Stimulated activated naive CD8-positive, alpha-beta T cell treated with anti-CD3 and anti-CD28 coated beads, Interleukin-15, amount 100 ng/mL, for 72 hours (primary cell): ENCODE measurements at regions not wholly inside any gene's neighbourhood (a gene's known extent, or its start where the extent isn't known, plus 50 kb on each side); places are given as distances from the start of the nearest gene placed in this dataset.

ENCODE experiments used
- ATAC-seq: fragments of 150-1000 bp; cut with Tn5 transposase; 2 replicates; pipeline ENCODE4 v1.10.0; 2021; ENCODE audit warnings: mild to moderate bottlenecking, moderate library complexity
- DNase-seq, 2 donors: peaks; one replicate each; pipeline ENCODE4 v3.0.0; 2021 to 2022
- H3K27ac Mint-ChIP-seq, 2 donors: one replicate each; pipeline ENCODE4 v1.8.0; 2022; ENCODE audit warnings: mild to moderate bottlenecking in 2 of 2, mixed read lengths in 2 of 2, moderate library complexity in 2 of 2
- H3K27me3 Mint-ChIP-seq: one replicate; pipeline ENCODE4 v1.8.0; 2022; ENCODE audit warnings: mixed read lengths
- H3K4me1 Mint-ChIP-seq: one replicate; pipeline ENCODE4 v1.8.0; 2022; ENCODE audit warnings: mild to moderate bottlenecking, mixed read lengths
- H3K4me3 Mint-ChIP-seq, 2 donors: one replicate each; pipeline ENCODE4 v1.8.0; 2022; ENCODE audit warnings: mild to moderate bottlenecking in 2 of 2, mixed read lengths in 2 of 2, moderate library complexity in 1 of 2
- H3K9me3 Mint-ChIP-seq, 2 donors: one replicate each; pipeline ENCODE4 v1.8.0; 2022; ENCODE audit warnings: mixed read lengths in 2 of 2

DNA sequence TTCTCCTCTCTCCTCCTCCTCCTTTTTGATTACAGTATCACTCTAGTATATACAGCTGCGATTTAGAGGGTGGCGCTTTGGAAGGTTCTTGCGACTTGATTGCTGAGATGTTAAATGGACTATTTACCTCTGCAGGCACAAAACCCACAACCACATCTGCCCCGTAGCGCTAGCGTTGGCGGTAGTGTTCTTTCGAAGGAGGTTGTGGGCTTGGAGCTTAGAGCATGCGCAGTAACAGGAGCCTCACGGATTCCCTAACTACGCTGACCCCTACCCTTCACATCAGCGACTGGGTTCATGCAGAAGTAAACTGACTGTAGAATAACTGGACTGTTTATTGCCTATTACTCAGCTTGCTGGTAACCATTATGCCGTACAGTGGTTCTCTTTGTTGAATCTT lies 58.0 kb downstream of the CGGBP1 start:
- ATAC-seq, result peak; percentile 56
- Mint-ChIP-seq H3K27me3 (peaks cover 8% of the 10 kb centered on the region), H3K4me3 (peak overlapping the region; percentile 6 to 17), H3K27ac (no peak overlapping the region), H3K4me1 (peaks cover 16% of the 10 kb centered on the region), H3K9me3 (no peaks in the 10 kb centered on the region)
- DNase-seq, result peak; percentile 12 to 31

DNA sequence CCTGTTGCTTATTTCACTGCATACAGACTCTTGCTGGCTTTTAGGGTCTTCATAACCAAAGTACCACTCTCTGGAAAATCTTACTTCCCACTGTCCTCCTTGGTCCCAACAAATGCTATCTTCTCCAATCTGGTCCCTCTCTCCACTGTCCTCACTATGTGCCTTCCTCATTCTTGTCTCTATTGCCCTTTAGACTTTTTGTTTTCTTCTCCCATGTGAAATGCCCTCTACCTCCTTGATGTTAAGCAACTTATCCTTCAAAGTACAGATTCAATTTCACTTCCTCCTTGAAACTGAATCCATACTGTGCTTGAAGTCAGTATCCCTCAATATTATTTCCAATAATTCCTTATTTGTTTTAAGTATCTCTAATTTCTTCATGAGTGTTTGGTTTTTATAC lies 60.8 kb downstream of the CGGBP1 start:
- H3K27me3 Mint-ChIP-seq, result peaks cover 8% of the 10 kb centered on the region
- no peak for ATAC-seq
- no peaks in the 10 kb centered on the region for H3K9me3 Mint-ChIP-seq
- no peak overlapping the region for H3K4me3 Mint-ChIP-seq
- no peak for DNase-seq
- no peak overlapping the region for H3K27ac Mint-ChIP-seq
- peaks cover 16% of the 10 kb centered on the region for H3K4me1 Mint-ChIP-seq

DNA sequence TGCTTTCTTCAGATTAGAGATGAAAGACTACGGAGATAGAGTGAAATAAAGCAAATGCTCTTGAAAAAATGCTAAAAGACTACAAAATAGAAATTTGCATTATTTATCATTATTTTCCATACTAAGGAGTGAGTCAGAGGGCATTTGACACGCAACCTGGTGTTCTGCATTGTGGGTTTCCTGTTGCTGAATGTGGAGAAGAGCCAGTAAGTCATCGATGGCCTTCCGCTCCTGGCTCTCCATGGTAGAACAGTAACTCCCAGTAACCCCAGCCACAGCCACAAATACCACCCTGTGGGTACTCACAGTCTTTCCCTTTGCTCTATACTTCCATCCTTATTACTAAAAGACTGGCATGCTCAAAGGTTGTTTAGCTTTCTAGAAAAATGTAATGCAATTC lies 61.5 kb downstream of the CGGBP1 start:
- Mint-ChIP-seq H3K9me3 (no peaks in the 10 kb centered on the region), H3K4me1 (peaks cover 16% of the 10 kb centered on the region), H3K27me3 (peaks cover 8% of the 10 kb centered on the region), H3K4me3 (peak overlapping the region; percentile 39 to 50), H3K27ac (peak overlapping the region; percentile 25 to 74)
- ATAC-seq (peak; percentile 97), DNase-seq (peak; percentile 41 to 67)

DNA sequence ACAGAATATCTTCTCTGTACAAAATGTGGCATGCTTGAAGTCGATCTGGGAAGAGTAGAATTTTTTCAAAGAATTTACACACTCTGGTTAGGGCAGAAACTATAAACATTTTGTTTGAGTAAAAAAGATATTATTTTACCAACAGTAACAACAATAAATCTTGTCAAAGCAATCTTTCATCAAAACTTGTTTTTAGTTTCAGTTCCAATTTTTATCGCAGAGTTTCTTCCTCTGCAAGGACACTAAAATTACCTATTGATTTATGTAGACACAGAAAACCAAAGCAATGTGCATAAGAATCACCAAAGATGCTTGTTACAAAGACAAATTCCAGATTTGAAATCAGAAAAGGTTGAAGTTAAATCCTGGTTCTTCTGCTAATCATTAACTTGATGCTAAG lies 61.9 kb downstream of the CGGBP1 start:
- Mint-ChIP-seq H3K27ac (peak overlapping the region; percentile 25 to 74), H3K4me1 (peaks cover 16% of the 10 kb centered on the region), H3K9me3 (no peaks in the 10 kb centered on the region), H3K4me3 (peak overlapping the region; percentile 39 to 50), H3K27me3 (peaks cover 5% of the 10 kb centered on the region)
- ATAC-seq (no peak), DNase-seq (no peak)

DNA sequence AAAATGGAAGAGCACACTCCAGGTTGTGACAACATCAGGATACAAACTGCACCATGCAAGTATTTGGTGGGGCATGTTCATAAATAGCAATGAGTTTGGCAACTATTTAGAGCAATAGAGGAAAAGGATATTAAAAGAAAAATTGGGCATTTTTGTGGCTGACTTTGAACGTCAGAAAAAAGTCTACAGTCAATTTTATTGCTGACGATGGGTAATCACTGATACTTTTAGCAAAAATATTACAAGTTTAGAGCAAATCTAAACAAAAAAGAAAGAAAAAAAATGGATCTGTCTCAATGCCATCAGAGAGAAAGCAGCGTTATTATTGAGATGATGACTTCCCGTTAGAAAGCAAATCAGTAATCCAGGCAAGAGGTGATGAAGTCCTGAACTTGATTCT lies 65.2 kb downstream of the CGGBP1 start:
- no peaks in the 10 kb centered on the region for H3K9me3 Mint-ChIP-seq
- no peak for DNase-seq

DNA sequence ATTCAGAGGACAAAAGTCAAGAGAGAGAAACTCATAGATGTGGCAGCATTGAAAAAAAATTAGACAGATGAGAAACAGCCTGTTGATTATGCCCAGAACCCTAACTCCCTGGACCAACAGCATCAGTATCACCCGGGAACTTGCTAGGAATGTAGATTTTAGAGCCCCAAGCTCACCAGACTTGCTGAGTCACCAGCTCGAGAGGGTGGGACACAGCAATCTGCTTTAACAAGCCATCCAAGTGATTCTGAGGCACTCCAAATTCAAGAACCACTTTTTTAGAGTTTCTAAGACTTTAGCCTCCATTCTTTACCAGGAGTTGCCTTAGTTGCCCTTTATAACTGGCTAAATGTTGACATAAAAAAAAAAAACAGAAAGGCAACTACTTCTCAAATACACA lies 70.9 kb downstream of the CGGBP1 start:
- Mint-ChIP-seq H3K4me1 (no peaks in the 10 kb centered on the region), H3K9me3 (no peaks in the 10 kb centered on the region), H3K4me3 (no peak overlapping the region), H3K27ac (no peak overlapping the region), H3K27me3 (no peaks in the 10 kb centered on the region)
- no peak for DNase-seq
- ATAC-seq, result no peak

More for the DNA sequence above, 65.2 kb downstream of the CGGBP1 start:
- no peak for ATAC-seq
- Mint-ChIP-seq H3K4me1 (peaks cover 16% of the 10 kb centered on the region), H3K27me3 (no peaks in the 10 kb centered on the region), H3K4me3 (no peak overlapping the region), H3K27ac (no peak overlapping the region)

DNA sequence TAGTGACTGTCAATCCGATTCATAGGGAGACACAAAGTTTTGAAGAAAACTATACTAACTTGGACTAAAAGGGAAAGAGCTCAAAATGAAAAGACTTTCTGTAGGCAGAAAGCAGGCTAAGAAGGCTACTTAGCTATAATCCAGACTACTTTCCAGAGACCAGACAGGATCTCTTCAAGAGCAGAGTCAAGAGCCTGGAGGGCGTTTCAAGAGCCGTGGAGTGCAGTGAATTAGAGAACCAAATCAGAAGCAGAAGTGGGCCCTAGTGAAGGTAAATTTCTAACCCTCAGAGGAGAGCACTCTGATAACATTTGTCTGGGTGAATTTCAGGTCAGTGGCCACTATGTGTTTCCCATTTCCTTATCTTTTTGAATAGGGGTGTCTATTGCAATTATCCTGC lies 76.4 kb downstream of the CGGBP1 start:
- ATAC-seq (no peak), DNase-seq (no peak)
- H3K27me3 Mint-ChIP-seq, result peaks cover 11% of the 10 kb centered on the region
- H3K9me3 Mint-ChIP-seq, result no peaks in the 10 kb centered on the region
- no peaks in the 10 kb centered on the region for H3K4me1 Mint-ChIP-seq
- H3K27ac Mint-ChIP-seq, result no peak overlapping the region
- no peak overlapping the region for H3K4me3 Mint-ChIP-seq

DNA sequence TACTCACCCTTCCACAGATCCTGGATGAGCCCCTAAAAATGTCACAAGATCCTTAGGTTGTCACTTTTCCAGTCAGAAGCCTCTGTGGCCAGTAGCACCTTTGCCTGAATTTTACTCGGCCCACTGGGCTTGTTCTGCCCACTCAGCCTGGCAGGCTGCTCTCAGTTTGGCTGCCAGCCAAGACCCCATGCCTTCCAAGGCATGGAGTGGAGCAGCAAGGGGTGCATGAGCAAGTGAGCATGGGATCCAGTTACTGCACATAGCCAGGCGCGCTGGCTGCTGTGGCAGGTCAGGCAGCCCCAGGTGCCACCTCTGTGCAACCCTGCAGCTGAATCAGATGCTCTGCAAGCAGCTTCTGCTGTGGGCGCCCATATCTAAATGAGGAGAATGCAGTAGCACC lies 79.3 kb downstream of the CGGBP1 start:
- ATAC-seq (no peak), DNase-seq (no peak)
- Mint-ChIP-seq H3K4me3 (no peak overlapping the region), H3K9me3 (no peaks in the 10 kb centered on the region), H3K27ac (no peak overlapping the region), H3K4me1 (no peaks in the 10 kb centered on the region), H3K27me3 (peaks cover 11% of the 10 kb centered on the region)

DNA sequence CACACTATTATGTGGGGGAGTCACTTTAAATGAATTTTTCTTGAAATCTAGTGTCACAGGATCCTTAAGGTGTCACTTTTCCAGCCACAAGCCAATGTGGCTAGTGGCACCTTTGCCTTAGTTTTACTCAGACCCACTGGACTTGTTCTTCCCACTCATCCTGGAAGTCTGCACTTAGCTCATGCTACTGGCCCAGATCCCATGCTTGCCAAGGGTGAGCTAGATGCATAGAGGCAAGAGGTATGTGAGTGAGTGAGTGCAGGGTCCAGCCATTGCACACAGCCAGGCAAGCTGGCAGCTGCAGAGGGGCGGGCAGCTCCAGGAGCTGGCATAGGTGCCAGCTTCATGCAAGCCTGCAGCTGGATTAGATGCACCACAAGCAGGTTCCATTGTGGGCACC lies 81.0 kb downstream of the CGGBP1 start:
- Mint-ChIP-seq H3K9me3 (no peaks in the 10 kb centered on the region), H3K27me3 (peaks cover 11% of the 10 kb centered on the region), H3K4me1 (no peaks in the 10 kb centered on the region), H3K4me3 (no peak overlapping the region), H3K27ac (no peak overlapping the region)
- ATAC-seq, result no peak
- no peak for DNase-seq

DNA sequence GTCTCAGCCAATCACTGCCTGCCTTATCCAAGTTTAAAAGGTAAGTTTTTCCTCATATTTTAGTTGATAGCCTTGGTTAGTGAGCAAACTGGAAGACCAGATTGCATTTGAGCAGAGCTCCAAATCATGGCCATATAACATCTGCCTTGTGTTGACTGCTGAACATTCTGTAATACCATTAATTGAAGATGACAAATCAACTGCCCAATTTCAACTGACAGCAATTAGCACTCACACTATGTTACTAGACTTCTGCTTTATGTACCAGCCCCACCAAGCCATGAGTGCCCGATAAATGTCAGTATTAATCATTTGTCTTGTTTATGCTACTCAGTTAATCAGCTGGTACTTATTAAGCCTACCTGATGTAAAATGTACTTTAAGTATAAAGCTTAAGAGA lies 83.1 kb downstream of the CGGBP1 start:
- H3K4me1 Mint-ChIP-seq, result no peaks in the 10 kb centered on the region
- peaks cover 11% of the 10 kb centered on the region for H3K27me3 Mint-ChIP-seq
- H3K9me3 Mint-ChIP-seq, result no peaks in the 10 kb centered on the region
- H3K27ac Mint-ChIP-seq, result no peak overlapping the region
- H3K4me3 Mint-ChIP-seq, result no peak overlapping the region
- DNase-seq, result no peak
- ATAC-seq, result no peak

DNA sequence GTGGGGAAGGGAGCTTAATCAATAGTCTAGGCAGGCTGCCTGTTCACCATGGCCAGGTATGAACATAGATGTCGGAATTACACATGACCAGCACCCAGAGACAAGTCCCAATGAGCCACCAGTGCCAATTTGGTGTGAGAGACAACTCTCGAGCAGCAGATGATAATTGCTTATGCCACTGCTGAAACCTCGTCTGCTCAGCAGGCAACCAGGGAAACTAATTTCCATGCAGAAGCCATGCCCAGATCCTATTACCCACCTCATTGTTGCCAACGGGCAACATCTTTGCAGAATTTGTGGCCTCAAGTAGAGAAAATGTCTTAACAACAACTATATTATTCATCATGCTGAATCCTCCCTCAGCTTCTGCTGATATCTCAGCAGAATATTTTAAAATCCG lies 84.9 kb downstream of the CGGBP1 start:
- Mint-ChIP-seq H3K4me1 (no peaks in the 10 kb centered on the region), H3K4me3 (no peak overlapping the region)

DNA sequence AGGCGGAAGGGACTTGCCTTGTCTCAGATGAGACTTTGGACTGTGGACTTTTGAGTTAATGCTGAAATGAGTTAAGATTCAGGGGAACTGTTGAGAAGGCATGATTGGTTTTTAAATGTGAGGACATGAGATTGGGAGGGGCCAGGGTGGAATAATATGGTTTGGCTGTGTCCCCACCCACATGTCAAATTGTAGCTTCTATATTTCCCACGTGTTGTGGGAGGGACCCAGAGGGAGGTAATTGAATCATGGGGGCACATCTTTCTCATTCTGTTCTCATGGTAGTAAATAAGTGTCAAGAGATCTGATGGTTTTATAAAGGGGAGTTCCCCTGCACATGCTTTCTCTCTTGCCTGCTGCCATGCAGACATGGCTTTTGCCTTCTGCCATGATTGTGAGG lies 89.2 kb downstream of the CGGBP1 start:
- no peaks in the 10 kb centered on the region for H3K4me1 Mint-ChIP-seq
- no peaks in the 10 kb centered on the region for H3K9me3 Mint-ChIP-seq
- H3K27ac Mint-ChIP-seq, result peak overlapping the region in 1 of 2 donors; percentile 65
- ATAC-seq (no peak), DNase-seq (no peak)
- no peaks in the 10 kb centered on the region for H3K27me3 Mint-ChIP-seq
- no peak overlapping the region for H3K4me3 Mint-ChIP-seq

More for the DNA sequence above, 84.9 kb downstream of the CGGBP1 start:
- H3K27ac Mint-ChIP-seq, result no peak overlapping the region
- peaks cover 11% of the 10 kb centered on the region for H3K27me3 Mint-ChIP-seq
- DNase-seq (no peak), ATAC-seq (no peak)
- H3K9me3 Mint-ChIP-seq, result no peaks in the 10 kb centered on the region

DNA sequence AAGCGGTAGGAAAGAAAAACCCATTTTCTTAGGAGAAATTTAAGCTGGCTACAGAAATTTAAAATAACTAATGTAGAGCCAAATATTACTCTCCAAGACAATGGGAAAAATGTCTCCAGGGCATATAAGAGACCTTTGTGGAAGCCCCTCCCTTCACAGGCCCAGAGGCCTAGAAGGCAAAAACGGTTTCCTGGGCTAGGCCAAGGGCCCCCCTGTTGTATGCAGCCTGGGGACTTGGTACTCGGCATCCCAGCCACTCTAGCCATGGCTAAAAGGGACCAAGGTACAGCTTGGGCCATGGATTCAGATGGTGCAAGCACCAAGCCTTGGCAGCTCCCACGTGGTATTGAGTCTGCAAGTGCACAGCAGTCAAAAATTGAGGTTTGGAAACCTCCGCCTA lies 90.1 kb downstream of the CGGBP1 start:
- ATAC-seq (no peak), DNase-seq (no peak)
- Mint-ChIP-seq H3K4me1 (no peaks in the 10 kb centered on the region), H3K9me3 (no peaks in the 10 kb centered on the region), H3K4me3 (no peak overlapping the region), H3K27ac (no peak overlapping the region), H3K27me3 (peaks cover 3% of the 10 kb centered on the region)

DNA sequence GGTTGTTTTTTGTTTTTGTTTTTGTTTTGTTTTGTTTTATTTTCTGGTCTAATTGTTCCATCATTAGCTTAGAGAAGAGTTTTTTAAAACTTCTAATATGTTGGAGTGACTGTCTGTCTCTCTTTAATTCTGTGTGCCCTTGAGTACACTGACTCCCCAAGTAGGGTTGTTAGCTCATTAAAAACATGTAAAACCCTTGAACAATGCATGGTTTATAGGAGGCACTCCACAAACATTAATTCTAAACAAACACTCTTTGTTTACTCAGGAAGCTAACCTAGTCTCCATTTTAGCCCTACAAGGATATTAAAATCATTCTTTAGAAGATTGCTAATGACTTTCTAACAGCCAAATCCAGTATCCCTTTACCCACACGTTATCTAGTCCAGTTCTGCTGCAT lies 100.5 kb downstream of the CGGBP1 start:
- Mint-ChIP-seq H3K27me3 (peaks cover 8% of the 10 kb centered on the region), H3K4me1 (no peaks in the 10 kb centered on the region), H3K9me3 (no peaks in the 10 kb centered on the region), H3K4me3 (no peak overlapping the region), H3K27ac (no peak overlapping the region)
- ATAC-seq (no peak), DNase-seq (no peak)

DNA sequence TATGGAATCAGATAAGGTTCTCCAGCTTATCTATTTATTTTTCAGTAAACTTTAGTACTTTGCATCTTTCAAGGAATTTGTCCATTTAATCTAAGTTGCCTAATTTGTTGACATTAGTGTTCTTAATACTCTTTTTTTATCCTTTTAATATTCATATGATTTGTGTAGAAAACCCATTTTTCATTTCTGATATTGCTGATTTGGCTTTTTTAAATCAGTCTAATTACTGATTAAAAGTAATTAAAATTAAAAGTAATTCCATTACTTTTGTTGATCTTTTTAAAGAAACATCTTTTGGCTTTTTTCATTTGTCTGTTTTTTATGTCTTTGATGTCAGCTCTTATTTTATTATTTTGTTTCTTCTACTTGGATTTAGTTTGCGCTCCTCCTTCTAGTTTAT lies 101.2 kb downstream of the CGGBP1 start:
- no peaks in the 10 kb centered on the region for H3K9me3 Mint-ChIP-seq
- no peak overlapping the region for H3K27ac Mint-ChIP-seq
- H3K4me1 Mint-ChIP-seq, result no peaks in the 10 kb centered on the region
- H3K4me3 Mint-ChIP-seq, result no peak overlapping the region
- ATAC-seq, result no peak
- DNase-seq, result no peak
- peaks cover 7% of the 10 kb centered on the region for H3K27me3 Mint-ChIP-seq

DNA sequence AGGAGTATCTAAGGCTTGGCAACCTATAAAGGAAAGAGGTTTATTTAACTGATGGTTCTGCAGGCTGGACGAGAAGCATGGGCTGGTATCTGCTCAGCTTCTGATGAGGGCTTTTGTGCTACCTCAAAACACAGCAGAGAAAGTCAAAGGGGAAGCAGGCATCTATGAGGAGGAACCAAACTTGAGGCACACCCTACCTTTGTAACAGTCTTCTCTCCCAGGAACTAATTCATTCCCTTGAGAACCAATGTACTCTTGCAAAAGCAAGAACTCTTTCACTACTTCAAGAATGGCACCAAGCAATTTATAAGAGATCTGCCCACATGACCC lies 109.0 kb downstream of the CGGBP1 start:
- no peaks in the 10 kb centered on the region for H3K9me3 Mint-ChIP-seq
- ATAC-seq (no peak), DNase-seq (no peak)
- H3K4me3 Mint-ChIP-seq, result no peak overlapping the region
- no peak overlapping the region for H3K27ac Mint-ChIP-seq
- H3K27me3 Mint-ChIP-seq, result no peaks in the 10 kb centered on the region
- no peaks in the 10 kb centered on the region for H3K4me1 Mint-ChIP-seq

DNA sequence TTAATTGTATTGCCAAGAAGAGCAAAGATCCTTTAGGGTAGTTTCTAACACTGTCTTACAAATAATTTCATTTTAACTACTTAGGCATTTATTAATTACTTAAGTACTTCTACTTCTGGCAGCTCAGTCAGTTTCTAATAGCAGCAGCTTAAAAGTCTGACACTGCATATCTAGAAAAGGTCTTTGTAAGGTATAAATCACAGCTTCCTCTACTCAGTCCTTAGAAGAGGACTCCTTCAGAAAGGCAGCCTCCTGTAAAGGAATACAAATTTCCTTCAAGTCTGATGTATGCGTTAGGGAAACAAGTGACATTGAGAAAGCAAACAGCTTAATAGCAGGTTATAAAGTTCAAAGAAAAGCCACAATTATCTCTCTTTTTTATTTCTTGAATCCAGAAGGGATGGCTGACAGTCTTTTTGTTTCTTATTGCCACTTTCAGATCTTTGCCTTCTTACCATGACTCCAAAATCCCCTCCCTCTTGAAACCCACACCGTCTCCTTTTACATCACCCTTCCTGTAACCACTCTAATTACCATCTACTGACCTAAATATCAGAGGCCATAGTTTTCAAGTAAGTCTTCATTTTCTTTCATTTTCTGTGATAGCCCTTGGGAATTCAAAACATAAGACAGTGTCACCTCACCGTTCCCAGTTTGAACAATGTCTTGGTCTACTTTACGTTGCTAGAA lies 109.5 kb downstream of the CGGBP1 start:
- ATAC-seq, result no peak
- Mint-ChIP-seq H3K9me3 (no peaks in the 10 kb centered on the region), H3K4me3 (no peak overlapping the region), H3K4me1 (no peaks in the 10 kb centered on the region), H3K27ac (no peak overlapping the region), H3K27me3 (no peaks in the 10 kb centered on the region)
- no peak for DNase-seq
